Endothelial cell of umbilical vein (primary cell): ENCODE measurements at regions not wholly inside any gene's neighbourhood (a gene's known extent, or its start where the extent isn't known, plus 50 kb on each side); places are given as distances from the start of the nearest gene placed in this dataset.

Source experiments
- BruUV-seq: library from RNA; stranded (reverse); fragments of 400-500 nt; replicated peaks from 2 replicates; lab custom pipeline; 2021; lab: Mats Ljungman, UMichigan
- CTCF ChIA-PET: fragments of 300-600, 350-600 bp; sonication (Branson Sonifier 250); formaldehyde crosslinking; loops from one replicate; lab custom pipeline; 2021; ENCODE audit warnings: antibody characterized with exemption, inconsistent platforms; lab: Charles Lee
- POLR2A ChIA-PET: fragments of 300-600, 350-600 bp; sonication (Branson Sonifier 250); formaldehyde crosslinking; loops from one replicate; lab custom pipeline; 2021; ENCODE audit warnings: antibody characterized with exemption, inconsistent platforms; lab: Charles Lee
- DNase-seq: peaks from one replicate; pipeline ENCODE4 v3.0.0-alpha.2; 2011; ENCODE audit warnings: low read depth, low spot score
- FAIRE-seq: peaks from 2 replicates; lab custom pipeline; 2011; peaks lifted over from hg19 to GRCh38; lab: Jason Lieb, UNC
- H2AFZ ChIP-seq: 2 replicates; pipeline ENCODE4 v1.6.0; 2012; ENCODE audit warnings: low read depth, low read length, control low read depth, inconsistent platforms
- H3K27ac ChIP-seq: 2 replicates; pipeline ENCODE4 v1.5.1; 2011; ENCODE audit warnings: low read depth, mild to moderate bottlenecking, control low read depth, low read length, moderate library complexity; ENCODE audit not compliant: insufficient read depth
- H3K27me3 ChIP-seq, 2 experiments: 2 replicates each; pipeline versions ENCODE4 v1.6.0 to v1.6.1; 2011; ENCODE audit warnings: low read length in 2 of 2, mixed read lengths in 1 of 2; ENCODE audit not compliant: control insufficient read depth in 2 of 2, insufficient read depth in 2 of 2
- H3K36me3 ChIP-seq, 2 experiments: 2 replicates in 1 of 2; 3 replicates in 1 of 2; pipeline ENCODE4 v1.5.1; 2011; ENCODE audit warnings: low read length in 2 of 2, mild to moderate bottlenecking in 1 of 2, moderate library complexity in 1 of 2; ENCODE audit not compliant: control insufficient read depth in 2 of 2, insufficient read depth in 2 of 2; ENCODE audit errors: extremely low read depth in 1 of 2
- H3K4me1 ChIP-seq: 3 replicates; pipeline ENCODE4 v1.5.1; 2011; ENCODE audit warnings: mild to moderate bottlenecking, low read length; ENCODE audit not compliant: control insufficient read depth, insufficient read depth; ENCODE audit errors: extremely low read depth
- H3K4me2 ChIP-seq: 2 replicates; pipeline ENCODE4 v1.6.1; 2011; ENCODE audit warnings: low read length, control low read depth, mixed read lengths; ENCODE audit not compliant: insufficient read depth
- H3K4me3 ChIP-seq, 3 experiments: fragments of 200-600 bp in 1 of 3; sonication (generic), shearing (Covaris generic) in 1 of 3; replicated peaks in 1 of 3; 2 replicates each; pipeline ENCODE4 v1.5.1; 2011 to 2016; ENCODE audit warnings: control low read depth in 3 of 3, low read length in 3 of 3, mild to moderate bottlenecking in 2 of 3, inconsistent platforms in 1 of 3, low read depth in 1 of 3, moderate library complexity in 1 of 3; ENCODE audit not compliant: insufficient read depth in 1 of 3
- H3K79me2 ChIP-seq: 2 replicates; pipeline ENCODE4 v1.6.0; 2012; ENCODE audit warnings: low read length, inconsistent platforms; ENCODE audit not compliant: control insufficient read depth, insufficient read depth
- H3K9ac ChIP-seq: replicated peaks from 2 replicates; pipeline ENCODE3; 2011; ENCODE audit warnings: low read length, control low read depth; ENCODE audit not compliant: insufficient read depth; ENCODE audit errors: extremely low read depth
- H3K9me1 ChIP-seq: replicated peaks from 3 replicates; pipeline ENCODE4 v1.6.0; 2011; ENCODE audit warnings: mild to moderate bottlenecking, low read length; ENCODE audit not compliant: control insufficient read depth, insufficient read depth; ENCODE audit errors: extremely low read depth
- H3K9me3 ChIP-seq: replicated peaks from 2 replicates; pipeline ENCODE4 v1.5.1; 2012; ENCODE audit warnings: low read length, inconsistent platforms; ENCODE audit not compliant: control insufficient read depth, insufficient read depth
- H4K20me1 ChIP-seq: replicated peaks from 2 replicates; pipeline ENCODE3; 2011; ENCODE audit warnings: mild to moderate bottlenecking, low read length; ENCODE audit not compliant: control insufficient read depth, insufficient read depth; ENCODE audit errors: extremely low read depth
- EZH2 ChIP-seq: IDR thresholded peaks from 2 replicates; pipeline ENCODE4 v1.6.1; 2012; ENCODE audit warnings: borderline replicate concordance, low read depth, mild to moderate bottlenecking, moderate library complexity, low read length, inconsistent platforms; ENCODE audit not compliant: severe bottlenecking
- JUN ChIP-seq: IDR thresholded peaks from 2 replicates; pipeline ENCODE4 v1.6.1; 2011; ENCODE audit warnings: borderline replicate concordance, low read depth; ENCODE audit not compliant: insufficient read length, insufficient read depth
- MYC ChIP-seq: IDR thresholded peaks from one replicate; pipeline ENCODE4 v1.6.1; 2011; ENCODE audit warnings: mild to moderate bottlenecking, low read depth, low read length
- POLR2A ChIP-seq: IDR thresholded peaks from 2 replicates; pipeline ENCODE4 v1.6.1; 2012; ENCODE audit warnings: low read depth, mild to moderate bottlenecking, control low read depth, low read length
- dilution Hi-C: fragments of 300-500 bp; cut with MboI; formaldehyde crosslinking; loops from one replicate; pipeline ENCODE4 v1.15.0; 2019; ENCODE audit warnings: low sequenced_read_pairs; ENCODE audit not compliant: extremely low pct_ligation_motif_present
- intact Hi-C: fragments of 100-400 bp; cut with micrococcal nuclease; formaldehyde crosslinking; loops from one replicate; pipeline ENCODE4 v1.10.0; 2022
- TF ChIP-seq, protein P1 (sequence below): IDR thresholded peaks from 2 replicates; pipeline ENCODE4 v1.6.1; 2011; ENCODE audit not compliant: insufficient read depth, insufficient read length
- TF ChIP-seq, protein P2 (sequence below), 2 donors: IDR thresholded peaks; 1 replicate in 1 of 2; 2 replicates in 1 of 2; pipeline ENCODE4 v1.5.1; 2011; ENCODE audit warnings: low read length in 2 of 2, mild to moderate bottlenecking in 2 of 2, moderate library complexity in 2 of 2, control low read depth in 1 of 2, inconsistent platforms in 1 of 2, low read depth in 1 of 2; ENCODE audit not compliant: insufficient read depth in 1 of 2; ENCODE audit errors: extremely low read depth in 1 of 2

DNA sequence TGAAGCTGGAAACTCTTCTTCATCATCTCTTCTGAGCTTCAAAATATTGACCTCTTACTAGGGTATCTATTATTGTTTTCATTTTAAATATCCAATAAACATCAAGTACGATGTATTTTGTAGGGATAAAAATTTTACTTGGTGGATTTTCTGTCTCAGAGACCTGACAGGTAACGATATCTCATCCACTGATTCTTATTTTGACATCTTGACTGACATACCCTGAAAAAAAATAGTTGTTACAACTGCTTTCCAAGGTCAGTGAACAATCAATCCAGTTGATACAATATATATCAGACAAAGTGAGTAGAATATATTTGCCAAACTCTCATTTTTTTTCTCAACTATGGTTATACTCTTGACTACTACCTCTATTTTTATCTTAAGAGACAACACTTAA is 963.7 kb upstream of the CDH2 start:
- Histone ChIP-seq H3K27me3 (no peaks in the 10 kb centered on the region), H2AFZ (no peak overlapping the region), H3K36me3 (no peaks in the 10 kb centered on the region), H3K79me2 (no peaks in the 10 kb centered on the region), H3K4me3 (no peak overlapping the region), H3K9ac (no peak overlapping the region), H3K9me1 (no peaks in the 10 kb centered on the region), H3K9me3 (no peaks in the 10 kb centered on the region), H4K20me1 (no peaks in the 10 kb centered on the region), H3K4me1 (no peaks in the 10 kb centered on the region), H3K4me2 (no peak overlapping the region), H3K27ac (no peak overlapping the region)
- POLR2A ChIA-PET = no interaction called here
- TF ChIP-seq POLR2A = no peak
- TF ChIP-seq, protein P1, sequence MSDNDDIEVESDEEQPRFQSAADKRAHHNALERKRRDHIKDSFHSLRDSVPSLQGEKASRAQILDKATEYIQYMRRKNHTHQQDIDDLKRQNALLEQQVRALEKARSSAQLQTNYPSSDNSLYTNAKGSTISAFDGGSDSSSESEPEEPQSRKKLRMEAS = no peak
- TF ChIP-seq EZH2 = no peak
- TF ChIP-seq MYC = no peak
- no peak for TF ChIP-seq JUN
- TF ChIP-seq, protein P2, sequence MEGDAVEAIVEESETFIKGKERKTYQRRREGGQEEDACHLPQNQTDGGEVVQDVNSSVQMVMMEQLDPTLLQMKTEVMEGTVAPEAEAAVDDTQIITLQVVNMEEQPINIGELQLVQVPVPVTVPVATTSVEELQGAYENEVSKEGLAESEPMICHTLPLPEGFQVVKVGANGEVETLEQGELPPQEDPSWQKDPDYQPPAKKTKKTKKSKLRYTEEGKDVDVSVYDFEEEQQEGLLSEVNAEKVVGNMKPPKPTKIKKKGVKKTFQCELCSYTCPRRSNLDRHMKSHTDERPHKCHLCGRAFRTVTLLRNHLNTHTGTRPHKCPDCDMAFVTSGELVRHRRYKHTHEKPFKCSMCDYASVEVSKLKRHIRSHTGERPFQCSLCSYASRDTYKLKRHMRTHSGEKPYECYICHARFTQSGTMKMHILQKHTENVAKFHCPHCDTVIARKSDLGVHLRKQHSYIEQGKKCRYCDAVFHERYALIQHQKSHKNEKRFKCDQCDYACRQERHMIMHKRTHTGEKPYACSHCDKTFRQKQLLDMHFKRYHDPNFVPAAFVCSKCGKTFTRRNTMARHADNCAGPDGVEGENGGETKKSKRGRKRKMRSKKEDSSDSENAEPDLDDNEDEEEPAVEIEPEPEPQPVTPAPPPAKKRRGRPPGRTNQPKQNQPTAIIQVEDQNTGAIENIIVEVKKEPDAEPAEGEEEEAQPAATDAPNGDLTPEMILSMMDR (IDR thresholded peaks at IDR 0.05; ENCODE audit: extremely low read depth in 1 of 2, insufficient read depth in 1 of 2, low read depth in 1 of 2, low read length in 2 of 2) = no peak
- CTCF ChIA-PET = no interaction called here
- dilution Hi-C loops (no loop called here), intact Hi-C loops (loop anchor here (10.0 kb wide), 1 partner anchor 64 kb away; no protein-coding TSS in a partner anchor)
- no peak for DNase-seq
- FAIRE-seq = no peak
- BruUV-seq = no TSS peak
